CD4-positive, alpha-beta T cell (primary cell): ENCODE measurements at regions not wholly inside any gene's neighbourhood (a gene's known extent, or its start where the extent isn't known, plus 50 kb on each side); places are given as distances from the start of the nearest gene placed in this dataset.

Source experiments
- ATAC-seq: fragments of 200-7000 bp; cut with Tn5 transposase; one replicate; pipeline ENCODE4 v1.10.0; 2022; ENCODE audit warnings: mild to moderate bottlenecking; ENCODE audit not compliant: poor library complexity
- CTCF ChIA-PET: fragments of 350-600 bp; sonication (Branson Sonifier 250); formaldehyde crosslinking; loops from one replicate; lab custom pipeline; 2021; ENCODE audit warnings: antibody characterized with exemption, inconsistent platforms; lab: Charles Lee
- POLR2A ChIA-PET: fragments of 350-600 bp; sonication (Branson Sonifier 250); formaldehyde crosslinking; loops from one replicate; lab custom pipeline; 2021; ENCODE audit warnings: antibody characterized with exemption, inconsistent platforms; lab: Charles Lee
- DNase-seq, 14 experiments: peaks; one replicate each; pipeline ENCODE4 v3.0.0-alpha.2; 2013 to 2020; ENCODE audit warnings: mixed read lengths in 2 of 14
- H3K27ac ChIP-seq, 2 donors: one replicate each; pipeline versions ENCODE4 v1.5.1 to v1.7.0; 2013; ENCODE audit warnings: low read length in 2 of 2, low read depth in 1 of 2, mild to moderate bottlenecking in 1 of 2
- H3K27me3 ChIP-seq, 2 experiments: 1 replicate in 1 of 2; 2 replicates in 1 of 2; pipeline versions ENCODE4 v1.6.1 to v1.7.0; 2013; ENCODE audit warnings: low read length in 2 of 2, control low read depth in 1 of 2, mild to moderate bottlenecking in 1 of 2, moderate library complexity in 1 of 2; ENCODE audit not compliant: insufficient read depth in 2 of 2, control insufficient read depth in 1 of 2
- H3K36me3 ChIP-seq: one replicate; pipeline ENCODE4 v1.6.1; 2013; ENCODE audit warnings: low read length, control low read depth; ENCODE audit not compliant: insufficient read depth
- H3K4me1 ChIP-seq: one replicate; pipeline ENCODE4 v1.6.1; 2013; ENCODE audit warnings: low read length, control low read depth; ENCODE audit not compliant: insufficient read depth
- H3K4me3 ChIP-seq: one replicate; pipeline ENCODE4 v1.5.1; 2013; ENCODE audit warnings: mild to moderate bottlenecking, low read length, moderate library complexity
- H3K9me3 ChIP-seq, 2 experiments: 1 replicate in 1 of 2; 2 replicates in 1 of 2; pipeline versions ENCODE4 v1.6.1 to v1.7.0; 2013; ENCODE audit warnings: low read length in 2 of 2, mild to moderate bottlenecking in 2 of 2, control low read depth in 1 of 2, moderate library complexity in 1 of 2; ENCODE audit not compliant: control insufficient read depth in 1 of 2, insufficient read depth in 1 of 2
- H3K27ac Mint-ChIP-seq: one replicate; pipeline ENCODE4 v1.8.0; 2020; ENCODE audit warnings: mixed read lengths
- H3K27me3 Mint-ChIP-seq: one replicate; pipeline ENCODE4 v1.8.0; 2021; ENCODE audit warnings: mixed read lengths
- H3K36me3 Mint-ChIP-seq: one replicate; pipeline ENCODE4 v1.8.0; 2021; ENCODE audit warnings: low read depth, mixed read lengths
- H3K4me1 Mint-ChIP-seq: one replicate; pipeline ENCODE4 v1.8.0; 2021; ENCODE audit warnings: low read depth, mixed read lengths
- H3K4me3 Mint-ChIP-seq: one replicate; pipeline ENCODE4 v1.8.0; 2020; ENCODE audit warnings: mild to moderate bottlenecking, mixed read lengths
- H3K9me3 Mint-ChIP-seq: one replicate; pipeline ENCODE4 v1.8.0; 2020; ENCODE audit warnings: mixed read lengths
- CTCF ChIP-seq: fragments of 200-600 bp; IDR thresholded peaks from one replicate; pipeline ENCODE4 v1.8.0; 2022; ENCODE audit warnings: antibody characterized with exemption, mild to moderate bottlenecking
- intact Hi-C, 2 experiments: fragments of 100-400 bp; cut with DNase I in 1 of 2; cut with micrococcal nuclease in 1 of 2; formaldehyde crosslinking; loops; one replicate each; pipeline versions ENCODE4 v1.15.1 to v1.9.0; 2023 to 2025; cut with DNase I, micrococcal nuclease

GRCh38 chr10:118950997-118951637, 78.4 kb upstream of the NANOS1 start:
- H3K4me1 Mint-ChIP-seq, result no peaks in the 10 kb centered on the region
- ATAC-seq (no peak), DNase-seq (no peak)
- H3K36me3 ChIP-seq, result no peaks in the 10 kb centered on the region
- intact Hi-C loops, result no loop called here
- no peak overlapping the region for H3K27ac ChIP-seq
- no peak for TF ChIP-seq CTCF
- no peak overlapping the region for H3K4me3 Mint-ChIP-seq
- no peaks in the 10 kb centered on the region for H3K9me3 Mint-ChIP-seq
- no peaks in the 10 kb centered on the region for H3K4me1 ChIP-seq
- no peaks in the 10 kb centered on the region for H3K36me3 Mint-ChIP-seq
- POLR2A ChIA-PET, result no interaction called here
- H3K9me3 ChIP-seq, result no peaks in the 10 kb centered on the region
- CTCF ChIA-PET, result no interaction called here
- no peak overlapping the region for H3K4me3 ChIP-seq
- peaks cover 36% of the 10 kb centered on the region for H3K27me3 Mint-ChIP-seq
- no peak overlapping the region for H3K27ac Mint-ChIP-seq
- peaks cover 2 to 5% of the 10 kb centered on the region in 2 experiments for H3K27me3 ChIP-seq

- no peak overlapping the region for H3K27ac Mint-ChIP-seq
- ChIA-PET POLR2A (no interaction called here), CTCF (no interaction called here)
- intact Hi-C loops, result no loop called here
- no peak overlapping the region for H3K27ac ChIP-seq
- TF ChIP-seq CTCF, result no peak
- no peaks in the 10 kb centered on the region for H3K4me1 Mint-ChIP-seq
- H3K4me3 Mint-ChIP-seq, result no peak overlapping the region
- no peaks in the 10 kb centered on the region for H3K4me1 ChIP-seq
- H3K36me3 ChIP-seq, result no peaks in the 10 kb centered on the region
- H3K27me3 Mint-ChIP-seq, result peaks cover 30% of the 10 kb centered on the region
- peaks cover 2 to 5% of the 10 kb centered on the region in 2 experiments for H3K27me3 ChIP-seq
- H3K36me3 Mint-ChIP-seq, result no peaks in the 10 kb centered on the region
- H3K9me3 ChIP-seq, result no peaks in the 10 kb centered on the region
- H3K4me3 ChIP-seq, result no peak overlapping the region
- ATAC-seq (no peak), DNase-seq (no peak)
- H3K9me3 Mint-ChIP-seq, result no peaks in the 10 kb centered on the region
These were observed 76.8 kb upstream of the NANOS1 start for GRCh38 chr10:118952493-118953295.

GRCh38 chr10:118953598-118954393, 75.7 kb upstream of the NANOS1 start:
- no peak for ATAC-seq
- CTCF ChIA-PET, result no interaction called here
- Histone ChIP-seq H3K36me3 (no peaks in the 10 kb centered on the region), H3K27ac (no peak overlapping the region), H3K9me3 (no peaks in the 10 kb centered on the region), H3K4me1 (no peaks in the 10 kb centered on the region), H3K4me3 (no peak overlapping the region), H3K27me3 (peaks cover 2 to 5% of the 10 kb centered on the region in 2 experiments)
- no peaks in the 10 kb centered on the region for H3K9me3 Mint-ChIP-seq
- H3K27me3 Mint-ChIP-seq, result peaks cover 26% of the 10 kb centered on the region
- no peaks in the 10 kb centered on the region for H3K36me3 Mint-ChIP-seq
- H3K4me1 Mint-ChIP-seq, result no peaks in the 10 kb centered on the region
- no peak for TF ChIP-seq CTCF
- POLR2A ChIA-PET, result no interaction called here
- no peak overlapping the region for H3K27ac Mint-ChIP-seq
- no peak for DNase-seq
- intact Hi-C loops, result no loop called here
- no peak overlapping the region for H3K4me3 Mint-ChIP-seq
